Daoy (cell line): ENCODE measurements at regions not wholly inside any gene's neighbourhood (a gene's known extent, or its start where the extent isn't known, plus 50 kb on each side); places are given as distances from the start of the nearest gene placed in this dataset.
"Not testable (repeated sequence)": the region's sequence is repeated elsewhere in the genome, so short reads cannot be mapped to it uniquely, and the experiment has no call there.

ENCODE experiments used
- DNase-seq: peaks from one replicate; pipeline ENCODE4 v3.0.0-alpha.2; 2015; ENCODE audit warnings: low read depth

DNA sequence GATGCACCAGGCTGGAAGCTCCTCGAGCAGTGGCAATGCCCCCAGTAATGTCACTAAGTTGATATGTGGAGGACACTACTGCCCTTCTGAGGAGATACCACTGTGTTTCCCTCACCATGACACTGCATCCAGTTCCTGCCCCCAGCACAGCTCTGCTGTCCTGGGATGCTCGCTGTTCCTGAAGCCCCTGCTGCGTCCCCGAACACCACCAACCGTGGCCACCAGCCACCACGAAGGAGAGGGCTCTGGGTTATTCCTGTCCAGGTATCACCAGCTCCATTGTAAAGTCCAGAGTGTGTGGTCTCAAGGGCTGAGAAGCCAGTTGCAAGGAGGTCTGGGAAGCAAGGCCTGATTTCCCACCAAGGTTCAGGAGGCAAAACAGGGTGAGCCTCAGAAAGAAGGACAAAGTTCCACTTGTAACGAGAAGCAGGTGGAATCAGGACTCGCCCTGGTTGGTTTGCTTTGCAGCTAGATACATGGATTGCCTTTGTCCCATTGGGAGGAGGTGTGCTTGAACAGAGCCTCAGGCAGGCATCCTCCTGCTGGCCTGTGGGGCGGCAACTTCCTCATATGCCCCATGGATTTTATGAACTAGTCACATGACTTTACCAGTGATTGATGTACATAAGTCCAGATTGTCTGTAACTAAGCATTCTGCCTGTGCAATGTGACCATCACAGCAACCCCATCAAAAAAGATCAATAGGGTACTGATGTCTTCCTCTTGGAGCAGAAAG is 427.0 kb upstream of the VSTM2A start:
- no peak for DNase-seq

DNA sequence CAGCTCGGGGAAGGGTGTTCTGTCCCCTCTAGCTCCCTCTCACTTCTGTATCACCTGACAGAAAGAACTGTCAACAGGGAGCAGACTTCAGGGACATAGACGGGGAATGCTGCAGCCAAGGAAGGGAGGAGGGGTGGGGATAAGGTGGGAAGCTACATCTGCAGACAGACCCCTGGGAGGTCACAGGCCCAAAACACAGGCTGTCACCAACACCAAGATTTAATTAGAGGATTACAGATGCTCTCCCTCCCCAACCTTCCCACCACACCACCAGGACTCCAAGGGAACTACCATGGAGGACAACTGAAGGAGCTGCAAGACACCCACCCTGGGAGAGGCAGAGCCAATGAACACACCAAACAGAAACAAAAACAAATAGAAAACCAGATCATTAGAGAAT is 425.2 kb upstream of the VSTM2A start:
- DNase-seq = no peak

GRCh38 chr7:54129035-54129434 is 413.1 kb upstream of the VSTM2A start:
- no peak for DNase-seq

GRCh38 chr7:54141576-54141975 is 400.6 kb upstream of the VSTM2A start:
- no peak for DNase-seq

GRCh38 chr7:54145716-54146115 is 396.5 kb upstream of the VSTM2A start:
- DNase-seq = no peak

- DNase-seq = no peak
These were observed 388.7 kb upstream of the VSTM2A start for GRCh38 chr7:54153462-54153861.

DNA sequence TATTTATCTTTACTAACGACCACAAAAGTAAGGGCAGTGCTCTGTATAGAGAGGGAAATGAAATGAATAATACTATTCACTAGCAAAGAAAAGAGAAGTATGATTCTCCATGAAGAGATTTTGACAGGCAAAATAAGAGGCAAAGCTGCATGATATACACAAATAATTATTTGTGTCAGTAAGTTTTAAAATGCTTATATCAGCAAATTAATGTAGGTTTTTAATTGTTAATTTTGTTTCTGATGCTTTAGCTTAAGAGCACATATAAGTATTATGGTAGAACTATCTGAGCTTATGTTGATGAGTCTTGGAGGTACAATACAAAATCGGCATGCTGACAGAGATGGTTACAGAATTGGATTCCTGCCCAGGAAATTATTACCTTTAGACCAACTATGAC is 383.1 kb upstream of the VSTM2A start:
- DNase-seq = no peak

- no peak for DNase-seq
These were observed 380.6 kb upstream of the VSTM2A start for GRCh38 chr7:54161621-54162020.

GRCh38 chr7:54166419-54166818 is 375.8 kb upstream of the VSTM2A start:
- DNase-seq = no peak

DNA sequence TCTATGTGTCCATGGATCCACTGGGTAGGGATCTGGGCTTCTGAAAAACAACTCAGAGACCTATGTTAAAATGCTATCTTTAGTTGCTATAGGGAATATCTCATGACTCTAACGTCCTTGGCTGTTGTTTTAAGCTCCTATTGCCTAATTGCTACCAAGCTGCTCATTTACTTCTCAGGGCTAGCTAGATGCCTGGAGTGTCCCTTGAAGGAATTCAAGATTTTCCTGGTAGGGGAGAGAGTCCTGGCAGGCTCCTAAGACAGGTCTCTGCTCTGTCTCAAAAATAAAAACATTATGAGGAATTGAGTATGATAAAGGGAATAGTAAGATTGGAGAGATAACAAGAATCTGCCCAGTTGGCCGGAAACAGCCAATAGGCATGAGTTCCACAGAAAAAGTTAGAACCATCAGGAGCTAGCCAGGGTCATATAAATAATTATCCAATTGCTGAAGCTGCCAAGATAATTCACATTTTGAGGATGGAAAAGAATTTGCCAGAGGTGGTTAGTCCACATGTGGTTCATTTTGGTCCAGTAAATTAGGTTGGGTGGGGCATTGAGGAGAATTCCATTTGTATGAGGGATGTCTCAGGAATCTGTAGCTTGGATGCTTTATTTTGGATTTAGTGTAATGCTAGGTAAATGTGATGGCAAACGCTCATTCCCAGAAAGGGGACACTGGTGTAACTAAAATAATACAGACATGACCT is 362.7 kb upstream of the VSTM2A start:
- no peak for DNase-seq

- no peak for DNase-seq
These were observed 361.4 kb upstream of the VSTM2A start for GRCh38 chr7:54180796-54181195.

GRCh38 chr7:54183055-54183454 is 359.1 kb upstream of the VSTM2A start:
- DNase-seq = no peak

GRCh38 chr7:54186336-54186735 is 355.8 kb upstream of the VSTM2A start:
- DNase-seq = no peak

- no peak for DNase-seq
These were observed 354.1 kb upstream of the VSTM2A start for GRCh38 chr7:54187886-54188685.

DNA sequence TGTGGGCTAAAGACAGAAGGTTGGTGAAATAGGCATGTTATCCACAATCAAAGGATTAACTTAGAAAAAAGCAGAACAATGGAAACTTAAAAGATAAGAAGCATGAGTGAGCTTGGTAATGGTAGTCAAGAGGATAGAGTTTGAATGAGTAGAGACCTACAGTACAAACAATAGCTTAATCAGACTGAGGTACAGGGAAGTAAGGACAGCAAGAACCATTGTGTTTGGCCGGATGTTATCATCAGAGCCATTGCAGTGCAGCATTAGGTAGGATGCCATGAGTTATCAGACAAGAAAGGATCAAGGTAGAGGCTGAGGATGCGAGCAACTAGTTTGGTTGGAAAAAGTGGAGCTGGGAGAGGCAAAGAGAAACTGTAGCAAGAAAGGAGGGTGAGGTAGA is 353.3 kb upstream of the VSTM2A start:
- DNase-seq = no peak

DNA sequence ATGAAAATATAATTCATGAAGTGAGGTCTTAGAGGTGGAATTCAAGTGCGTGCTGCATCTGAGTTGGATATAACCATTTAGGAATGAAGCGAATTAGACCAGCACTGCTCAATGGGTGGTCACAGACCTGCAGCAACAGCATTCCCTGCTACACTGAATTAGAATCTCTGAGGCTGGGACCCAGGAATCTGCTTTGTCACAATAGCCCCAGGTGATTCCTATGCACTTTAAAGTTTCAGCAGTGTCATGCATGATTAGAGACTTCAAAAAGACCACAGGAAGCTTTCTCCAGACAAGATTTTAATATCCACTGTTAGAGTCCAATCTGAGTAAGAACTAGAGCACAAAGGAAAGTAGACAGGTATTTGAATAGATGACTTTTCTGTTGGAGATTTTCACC is 352.8 kb upstream of the VSTM2A start:
- DNase-seq = no peak

- no peak for DNase-seq
These were observed 340.7 kb upstream of the VSTM2A start for GRCh38 chr7:54201501-54201900.

- DNase-seq = no peak
These were observed 326.8 kb upstream of the VSTM2A start for GRCh38 chr7:54215424-54215823.

DNA sequence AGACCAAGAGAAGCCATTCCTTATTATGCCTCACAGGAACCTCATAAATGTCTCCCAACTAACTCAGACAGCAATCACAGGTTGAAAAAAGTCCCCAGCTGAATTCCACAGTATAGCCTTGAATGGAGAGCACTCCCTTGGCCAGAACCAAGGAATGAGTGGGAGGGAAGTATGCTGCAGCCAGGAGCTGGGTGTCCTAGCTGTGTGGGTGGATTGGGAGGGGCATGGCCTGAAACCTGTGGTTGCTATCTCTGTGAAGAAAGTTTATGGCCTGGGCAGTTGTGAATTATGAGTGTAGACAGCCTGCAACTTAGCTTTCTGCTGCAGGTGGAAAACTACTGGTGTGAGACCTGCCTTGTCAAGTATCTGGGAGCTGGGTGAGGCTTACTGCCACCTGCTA is 316.1 kb upstream of the VSTM2A start:
- DNase-seq = not testable (repeated sequence)

GRCh38 chr7:54242776-54243175 is 299.4 kb upstream of the VSTM2A start:
- no peak for DNase-seq

DNA sequence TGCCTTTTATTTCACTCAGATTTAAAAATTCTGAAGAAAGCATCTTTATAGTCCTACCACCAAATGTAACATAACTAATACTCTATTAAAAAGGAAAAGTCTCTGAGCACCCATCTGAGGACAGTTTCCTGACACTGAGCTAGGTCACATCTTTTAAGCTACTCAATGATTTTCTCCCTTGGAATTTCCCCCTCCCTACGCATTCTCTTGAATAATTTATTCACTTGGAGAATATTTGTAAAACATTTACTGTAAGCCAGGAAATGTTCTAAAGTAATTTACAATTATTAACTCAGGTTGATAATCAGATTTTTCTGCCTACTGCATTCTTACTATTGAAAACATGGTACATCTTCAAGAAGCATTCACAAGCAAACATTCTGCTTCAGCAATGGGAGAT is 297.2 kb upstream of the VSTM2A start:
- DNase-seq = no peak

DNA sequence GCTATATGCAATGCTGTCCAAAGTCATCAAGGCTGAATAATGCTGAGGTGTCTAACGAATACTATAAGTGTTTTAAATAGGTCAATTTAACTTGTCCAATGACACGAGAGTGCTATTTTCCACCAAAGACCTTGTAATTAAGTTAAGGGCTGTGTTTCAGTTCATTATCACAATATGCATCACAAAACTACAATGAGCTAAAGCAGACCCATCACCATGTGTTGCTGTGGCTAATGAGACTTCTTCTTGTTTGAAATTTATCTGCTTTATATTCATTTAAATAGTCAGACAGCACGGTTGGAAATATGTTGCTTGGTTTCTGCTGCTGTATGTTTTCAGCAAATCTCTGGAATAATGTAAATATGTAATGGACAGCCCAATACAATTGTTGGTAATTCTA is 292.5 kb upstream of the VSTM2A start:
- no peak for DNase-seq
